ENCODE measurements at regions not wholly inside any gene's neighbourhood (a gene's known extent, or its start where the extent isn't known, plus 50 kb on each side); places are given as distances from the start of the nearest gene placed in this dataset.

DNA sequence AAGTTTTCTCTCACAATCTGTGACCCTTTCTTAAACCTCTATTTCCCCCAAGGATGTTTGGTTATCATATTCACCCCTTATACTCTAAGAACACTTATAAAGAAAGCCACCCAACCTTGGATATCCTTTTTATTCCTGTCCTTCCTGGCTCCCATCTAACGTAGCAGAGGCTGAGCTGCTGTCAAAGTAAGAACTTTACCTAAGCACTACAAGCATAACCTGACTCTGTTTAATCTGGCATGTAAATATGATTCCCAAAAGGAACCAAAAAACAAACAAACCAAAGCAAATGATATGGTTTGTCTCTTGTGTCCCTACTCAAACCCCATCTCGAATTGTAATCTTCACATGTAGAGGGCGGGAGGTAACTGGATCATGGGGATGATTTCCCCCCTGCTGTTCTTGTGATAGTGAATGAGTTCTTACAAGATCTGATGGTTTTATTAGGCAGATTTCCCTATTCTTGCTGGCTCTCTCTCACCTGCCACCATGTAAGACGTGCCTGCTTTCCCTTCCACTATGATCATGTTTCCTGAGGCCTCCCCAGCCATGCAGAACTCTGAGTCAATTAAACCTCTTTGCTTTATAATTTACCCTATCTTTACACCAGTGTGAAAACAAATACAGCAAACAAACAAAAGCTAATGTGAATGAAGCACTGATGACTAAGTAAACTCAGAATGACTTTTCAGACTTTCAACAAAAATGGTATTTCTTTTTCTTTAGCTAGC, 72.7 kb upstream of the SPOPL start:
- Histone ChIP-seq H3K27ac (ENCODE audit: low read depth in 1 of 2, low read length in 2 of 2) (no peak overlapping the region), H3K4me3 (ENCODE audit: low read length) (no peak overlapping the region), H3K4me1 (ENCODE audit: insufficient read depth, low read length) (no peaks in the 10 kb centered on the region), H3K36me3 (ENCODE audit: insufficient read depth, low read length) (no peaks in the 10 kb centered on the region), H3K27me3 (ENCODE audit: control insufficient read depth in 1 of 2, insufficient read depth in 2 of 2, low read length in 2 of 2) (no peaks in the 10 kb centered on the region), H3K9me3 (ENCODE audit: control insufficient read depth in 1 of 2, insufficient read depth in 1 of 2, low read length in 2 of 2) (peaks cover 7 to 8% of the 10 kb centered on the region in 2 experiments)
- intact Hi-C loops (cut with DNase I, micrococcal nuclease), result no loop called here
- ChIA-PET CTCF (no interaction called here), POLR2A (no interaction called here)
- TF ChIP-seq, protein P1, sequence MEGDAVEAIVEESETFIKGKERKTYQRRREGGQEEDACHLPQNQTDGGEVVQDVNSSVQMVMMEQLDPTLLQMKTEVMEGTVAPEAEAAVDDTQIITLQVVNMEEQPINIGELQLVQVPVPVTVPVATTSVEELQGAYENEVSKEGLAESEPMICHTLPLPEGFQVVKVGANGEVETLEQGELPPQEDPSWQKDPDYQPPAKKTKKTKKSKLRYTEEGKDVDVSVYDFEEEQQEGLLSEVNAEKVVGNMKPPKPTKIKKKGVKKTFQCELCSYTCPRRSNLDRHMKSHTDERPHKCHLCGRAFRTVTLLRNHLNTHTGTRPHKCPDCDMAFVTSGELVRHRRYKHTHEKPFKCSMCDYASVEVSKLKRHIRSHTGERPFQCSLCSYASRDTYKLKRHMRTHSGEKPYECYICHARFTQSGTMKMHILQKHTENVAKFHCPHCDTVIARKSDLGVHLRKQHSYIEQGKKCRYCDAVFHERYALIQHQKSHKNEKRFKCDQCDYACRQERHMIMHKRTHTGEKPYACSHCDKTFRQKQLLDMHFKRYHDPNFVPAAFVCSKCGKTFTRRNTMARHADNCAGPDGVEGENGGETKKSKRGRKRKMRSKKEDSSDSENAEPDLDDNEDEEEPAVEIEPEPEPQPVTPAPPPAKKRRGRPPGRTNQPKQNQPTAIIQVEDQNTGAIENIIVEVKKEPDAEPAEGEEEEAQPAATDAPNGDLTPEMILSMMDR (IDR thresholded peaks at IDR 0.05), result no peak
- Mint-ChIP-seq H3K27me3 (no peaks in the 10 kb centered on the region), H3K4me3 (no peak overlapping the region), H3K27ac (no peak overlapping the region), H3K36me3 (ENCODE audit: low read depth) (no peaks in the 10 kb centered on the region), H3K4me1 (ENCODE audit: low read depth) (no peaks in the 10 kb centered on the region), H3K9me3 (peaks cover 8% of the 10 kb centered on the region)
- DNase-seq, result no peak
- ATAC-seq (ENCODE audit: poor library complexity), result no peak

DNA sequence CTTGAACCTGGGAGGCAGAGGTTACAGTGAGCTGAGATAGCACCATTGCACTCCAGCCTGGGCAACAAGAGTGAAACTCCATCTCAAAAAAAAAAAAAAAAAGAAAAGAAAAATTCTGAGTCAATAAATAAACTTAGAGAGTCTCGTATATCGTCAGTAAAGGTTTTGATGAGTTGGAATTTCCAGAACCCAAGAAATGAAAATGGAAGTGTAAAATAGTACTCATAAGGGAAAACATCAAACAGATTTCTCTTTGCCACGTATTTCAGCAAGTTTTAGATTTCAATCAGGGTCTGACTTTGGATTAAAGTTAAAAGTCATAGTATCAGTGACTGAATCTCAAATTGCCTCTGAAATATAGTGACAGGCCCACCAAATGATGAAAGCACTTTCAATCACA, 71.4 kb upstream of the SPOPL start:
- Histone ChIP-seq H3K4me1 (ENCODE audit: insufficient read depth, low read length) (no peaks in the 10 kb centered on the region), H3K36me3 (ENCODE audit: insufficient read depth, low read length) (no peaks in the 10 kb centered on the region), H3K27me3 (ENCODE audit: control insufficient read depth in 1 of 2, insufficient read depth in 2 of 2, low read length in 2 of 2) (no peaks in the 10 kb centered on the region), H3K4me3 (ENCODE audit: low read length) (no peak overlapping the region), H3K9me3 (ENCODE audit: control insufficient read depth in 1 of 2, insufficient read depth in 1 of 2, low read length in 2 of 2) (peaks cover 7 to 8% of the 10 kb centered on the region in 2 experiments), H3K27ac (ENCODE audit: low read depth in 1 of 2, low read length in 2 of 2) (no peak overlapping the region)
- Mint-ChIP-seq H3K27me3 (no peaks in the 10 kb centered on the region), H3K4me3 (no peak overlapping the region), H3K9me3 (peaks cover 6% of the 10 kb centered on the region), H3K27ac (no peak overlapping the region), H3K4me1 (ENCODE audit: low read depth) (no peaks in the 10 kb centered on the region), H3K36me3 (ENCODE audit: low read depth) (no peaks in the 10 kb centered on the region)
- TF ChIP-seq, protein P1 (IDR thresholded peaks at IDR 0.05), result no peak
- POLR2A ChIA-PET, result no interaction called here
- ATAC-seq (ENCODE audit: poor library complexity), result no peak
- intact Hi-C loops (cut with DNase I, micrococcal nuclease), result no loop called here
- no peak for DNase-seq
- CTCF ChIA-PET, result no interaction called here

DNA sequence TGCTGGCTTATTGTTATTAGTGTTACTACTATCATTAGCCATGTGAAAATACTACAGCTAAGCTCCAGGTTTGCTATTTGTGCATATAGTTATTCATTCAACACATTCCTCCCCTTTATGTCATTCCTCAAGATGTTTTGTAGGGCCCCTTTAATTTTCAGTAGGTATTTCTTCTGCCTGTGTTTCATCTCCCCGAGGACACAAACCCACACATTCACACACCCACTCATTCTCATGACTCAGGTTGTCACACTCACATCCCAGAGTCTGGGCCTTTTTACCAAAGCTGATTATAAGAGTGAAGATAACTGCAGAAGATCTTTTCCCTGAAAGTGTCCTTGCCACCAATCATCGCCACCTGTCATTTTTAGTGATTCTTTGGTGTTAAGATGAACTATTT, 68.6 kb upstream of the SPOPL start:
- Histone ChIP-seq H3K27me3 (ENCODE audit: control insufficient read depth in 1 of 2, insufficient read depth in 2 of 2, low read length in 2 of 2) (no peaks in the 10 kb centered on the region), H3K4me1 (ENCODE audit: insufficient read depth, low read length) (no peaks in the 10 kb centered on the region), H3K4me3 (ENCODE audit: low read length) (no peak overlapping the region), H3K27ac (ENCODE audit: low read depth in 1 of 2, low read length in 2 of 2) (no peak overlapping the region), H3K36me3 (ENCODE audit: insufficient read depth, low read length) (no peaks in the 10 kb centered on the region), H3K9me3 (ENCODE audit: control insufficient read depth in 1 of 2, insufficient read depth in 1 of 2, low read length in 2 of 2) (no peaks in the 10 kb centered on the region)
- CTCF ChIA-PET, result no interaction called here
- no peaks in the 10 kb centered on the region for H3K36me3 Mint-ChIP-seq (ENCODE audit: low read depth)
- ATAC-seq (ENCODE audit: poor library complexity), result no peak
- no peaks in the 10 kb centered on the region for H3K4me1 Mint-ChIP-seq (ENCODE audit: low read depth)
- TF ChIP-seq, protein P1 (IDR thresholded peaks at IDR 0.05), result no peak
- peaks cover 2% of the 10 kb centered on the region for H3K9me3 Mint-ChIP-seq
- H3K27ac Mint-ChIP-seq, result no peak overlapping the region
- H3K4me3 Mint-ChIP-seq, result no peak overlapping the region
- POLR2A ChIA-PET, result no interaction called here
- DNase-seq, result no peak
- intact Hi-C loops (cut with DNase I, micrococcal nuclease), result no loop called here
- no peaks in the 10 kb centered on the region for H3K27me3 Mint-ChIP-seq

Measured in CD4-positive, alpha-beta T cell (primary cell).